KMS-11 (cell line): ENCODE measurements at regions not wholly inside any gene's neighbourhood (a gene's known extent, or its start where the extent isn't known, plus 50 kb on each side); places are given as distances from the start of the nearest gene placed in this dataset.

Experiments
- H2AFZ ChIP-seq: fragments of 200-600 bp; sonication (generic); 2 replicates; pipeline ENCODE4 v1.6.1; 2016; ENCODE audit warnings: antibody characterized with exemption, mixed run types, low read depth
- H3K27ac ChIP-seq: fragments of 200-600 bp; sonication (generic); 2 replicates; pipeline ENCODE4 v1.6.1; 2016; ENCODE audit warnings: mild to moderate bottlenecking, mixed run types
- H3K27me3 ChIP-seq: fragments of 200-600 bp; sonication (generic); 2 replicates; pipeline ENCODE4 v1.6.1; 2017; ENCODE audit warnings: mild to moderate bottlenecking, low read depth, mixed run types, moderate library complexity; ENCODE audit not compliant: insufficient read depth
- H3K36me3 ChIP-seq: fragments of 200-600 bp; sonication (generic); 2 replicates; pipeline ENCODE4 v1.6.1; 2017; ENCODE audit warnings: mild to moderate bottlenecking, mixed run types; ENCODE audit not compliant: insufficient read depth
- H3K4me1 ChIP-seq: fragments of 200-600 bp; sonication (generic); 2 replicates; pipeline ENCODE4 v1.6.1; 2016; ENCODE audit warnings: mild to moderate bottlenecking, low read depth, mixed run types; ENCODE audit not compliant: poor library complexity, severe bottlenecking
- H3K4me2 ChIP-seq: fragments of 200-600 bp; sonication (generic); 2 replicates; pipeline ENCODE4 v1.7.0; 2016; ENCODE audit warnings: mild to moderate bottlenecking, mixed run types
- H3K4me3 ChIP-seq: fragments of 200-600 bp; sonication (generic); IDR thresholded peaks from 2 replicates; pipeline ENCODE4 v1.6.1; 2017; ENCODE audit warnings: low read depth, low read length, mixed read lengths; ENCODE audit not compliant: insufficient read depth
- H3K79me2 ChIP-seq: fragments of 200-600 bp; sonication (generic); 2 replicates; pipeline ENCODE4 v1.6.1; 2016; ENCODE audit warnings: low read depth, mixed run types; ENCODE audit not compliant: insufficient read depth
- H3K9ac ChIP-seq: fragments of 200-600 bp; sonication (generic); 2 replicates; pipeline ENCODE4 v1.6.1; 2016; ENCODE audit warnings: mild to moderate bottlenecking, mixed run types
- H4K20me1 ChIP-seq: fragments of 200-600 bp; sonication (generic); 2 replicates; pipeline ENCODE4 v1.6.1; 2016; ENCODE audit warnings: mild to moderate bottlenecking, mixed run types; ENCODE audit not compliant: insufficient read depth
- TF ChIP-seq, protein P1 (sequence below): fragments of 200-600 bp; sonication (generic); conservative IDR thresholded peaks from 2 replicates; pipeline ENCODE4 v1.6.1; 2017; ENCODE audit warnings: low read depth, mild to moderate bottlenecking, antibody characterized with exemption, low read length, moderate library complexity, mixed read lengths

- Histone ChIP-seq H3K27me3 (no peaks in the 10 kb centered on the region), H3K27ac (no peak overlapping the region), H3K4me1 (peaks cover 10% of the 10 kb centered on the region), H3K4me2 (no peak overlapping the region), H3K4me3 (no peak overlapping the region), H3K36me3 (no peaks in the 10 kb centered on the region), H3K79me2 (no peaks in the 10 kb centered on the region), H4K20me1 (no peaks in the 10 kb centered on the region), H2AFZ (no peak overlapping the region), H3K9ac (no peak overlapping the region)
- TF ChIP-seq, protein P1, sequence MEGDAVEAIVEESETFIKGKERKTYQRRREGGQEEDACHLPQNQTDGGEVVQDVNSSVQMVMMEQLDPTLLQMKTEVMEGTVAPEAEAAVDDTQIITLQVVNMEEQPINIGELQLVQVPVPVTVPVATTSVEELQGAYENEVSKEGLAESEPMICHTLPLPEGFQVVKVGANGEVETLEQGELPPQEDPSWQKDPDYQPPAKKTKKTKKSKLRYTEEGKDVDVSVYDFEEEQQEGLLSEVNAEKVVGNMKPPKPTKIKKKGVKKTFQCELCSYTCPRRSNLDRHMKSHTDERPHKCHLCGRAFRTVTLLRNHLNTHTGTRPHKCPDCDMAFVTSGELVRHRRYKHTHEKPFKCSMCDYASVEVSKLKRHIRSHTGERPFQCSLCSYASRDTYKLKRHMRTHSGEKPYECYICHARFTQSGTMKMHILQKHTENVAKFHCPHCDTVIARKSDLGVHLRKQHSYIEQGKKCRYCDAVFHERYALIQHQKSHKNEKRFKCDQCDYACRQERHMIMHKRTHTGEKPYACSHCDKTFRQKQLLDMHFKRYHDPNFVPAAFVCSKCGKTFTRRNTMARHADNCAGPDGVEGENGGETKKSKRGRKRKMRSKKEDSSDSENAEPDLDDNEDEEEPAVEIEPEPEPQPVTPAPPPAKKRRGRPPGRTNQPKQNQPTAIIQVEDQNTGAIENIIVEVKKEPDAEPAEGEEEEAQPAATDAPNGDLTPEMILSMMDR = no peak
Observed at GRCh38 chr5:173762045-173762444, 126.1 kb upstream of the CPEB4 start.

- Histone ChIP-seq H3K27me3 (no peaks in the 10 kb centered on the region), H3K27ac (no peak overlapping the region), H3K4me3 (no peak overlapping the region), H2AFZ (no peak overlapping the region), H3K4me1 (peaks cover 19% of the 10 kb centered on the region), H3K36me3 (no peaks in the 10 kb centered on the region), H4K20me1 (no peaks in the 10 kb centered on the region), H3K9ac (no peak overlapping the region), H3K79me2 (no peaks in the 10 kb centered on the region), H3K4me2 (no peak overlapping the region)
- TF ChIP-seq, protein P1 = no peak
Observed at GRCh38 chr5:173762930-173763329, 125.2 kb upstream of the CPEB4 start.

DNA sequence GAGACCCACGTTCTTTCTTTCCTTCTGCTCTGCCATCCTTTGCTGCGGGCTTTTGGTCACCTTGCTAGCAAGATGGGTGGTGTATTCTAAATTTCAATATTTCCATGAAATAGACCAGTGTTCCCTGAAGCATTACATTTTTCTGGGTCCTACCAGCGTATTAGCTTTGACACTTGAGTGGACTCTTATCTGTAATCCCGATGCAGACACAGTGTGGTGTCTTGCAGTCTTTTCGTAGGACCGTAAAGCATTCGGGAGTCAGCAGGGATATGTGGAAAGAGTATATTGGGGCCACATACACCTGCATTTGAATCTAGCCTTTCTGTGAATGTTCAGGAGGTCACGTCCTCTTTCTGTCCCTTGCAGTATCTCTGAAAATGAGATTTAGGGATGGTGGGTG is 124.7 kb upstream of the CPEB4 start:
- Histone ChIP-seq H3K36me3 (no peaks in the 10 kb centered on the region), H2AFZ (no peak overlapping the region), H3K4me1 (peaks cover 21% of the 10 kb centered on the region), H3K27ac (no peak overlapping the region), H3K4me3 (no peak overlapping the region), H3K4me2 (no peak overlapping the region), H4K20me1 (no peaks in the 10 kb centered on the region), H3K79me2 (no peaks in the 10 kb centered on the region), H3K27me3 (no peaks in the 10 kb centered on the region), H3K9ac (no peak overlapping the region)
- TF ChIP-seq, protein P1 = no peak

GRCh38 chr5:173764332-173765028 is 123.7 kb upstream of the CPEB4 start:
- no peak overlapping the region for H2AFZ ChIP-seq
- no peaks in the 10 kb centered on the region for H3K36me3 ChIP-seq
- H3K9ac ChIP-seq = no peak overlapping the region
- TF ChIP-seq, protein P1 = no peak
- no peaks in the 10 kb centered on the region for H3K27me3 ChIP-seq
- H3K4me1 ChIP-seq = peaks cover 21% of the 10 kb centered on the region
- no peak overlapping the region for H3K27ac ChIP-seq
- no peaks in the 10 kb centered on the region for H3K79me2 ChIP-seq
- H3K4me3 ChIP-seq = no peak overlapping the region
- H3K4me2 ChIP-seq = no peak overlapping the region
- H4K20me1 ChIP-seq = no peaks in the 10 kb centered on the region
